Neural cell (in vitro differentiated cells): ENCODE measurements at regions not wholly inside any gene's neighbourhood (a gene's known extent, or its start where the extent isn't known, plus 50 kb on each side); places are given as distances from the start of the nearest gene placed in this dataset.

Source experiments
- H2AFZ ChIP-seq: fragments of 200-600, 300-800 bp; sonication (generic), shearing (Covaris generic); 2 replicates; pipeline ENCODE4 v1.6.0; 2014; ENCODE audit warnings: low read depth, mild to moderate bottlenecking, antibody characterized with exemption, low read length, moderate library complexity
- H3F3A ChIP-seq: fragments of 200-600 bp; shearing (Covaris generic); 2 replicates; pipeline ENCODE4 v1.6.1; 2016; ENCODE audit warnings: mild to moderate bottlenecking, moderate library complexity, mixed read lengths, antibody characterized with exemption, low read length; ENCODE audit not compliant: insufficient read depth, poor library complexity, severe bottlenecking
- H3K27ac ChIP-seq: fragments of 200-600, 300-800 bp; sonication (generic), shearing (Covaris generic); 2 replicates; pipeline ENCODE4 v1.5.1; 2014; ENCODE audit warnings: mild to moderate bottlenecking, low read length, moderate library complexity
- H3K27me3 ChIP-seq: fragments of 300-800, 200-600 bp; sonication (generic), shearing (Covaris generic); 2 replicates; pipeline ENCODE4 v1.6.0; 2014; ENCODE audit warnings: mild to moderate bottlenecking, low read depth, low read length, moderate library complexity; ENCODE audit not compliant: insufficient read depth
- H3K36me3 ChIP-seq: fragments of 300-800, 200-600 bp; sonication (generic), shearing (Covaris generic); 2 replicates; pipeline ENCODE4 v1.5.1; 2014; ENCODE audit warnings: mild to moderate bottlenecking, antibody characterized with exemption, low read length, moderate library complexity; ENCODE audit not compliant: insufficient read depth
- H3K4me2 ChIP-seq: fragments of 300-800, 200-600 bp; sonication (generic), shearing (Covaris generic); 2 replicates; pipeline ENCODE4 v1.6.0; 2014; ENCODE audit warnings: mild to moderate bottlenecking, low read length
- H3K4me3 ChIP-seq: fragments of 300-800, 200-600 bp; sonication (generic), shearing (Covaris generic); 2 replicates; pipeline ENCODE4 v1.5.1; 2014; ENCODE audit warnings: mild to moderate bottlenecking, low read length, moderate library complexity
- H3K79me2 ChIP-seq: fragments of 200-600 bp; shearing (Covaris generic); replicated peaks from 2 replicates; pipeline ENCODE4 v1.6.0; 2014; ENCODE audit warnings: mild to moderate bottlenecking, low read length, moderate library complexity; ENCODE audit not compliant: insufficient read depth
- H3K9ac ChIP-seq: fragments of 300-800, 200-600 bp; sonication (generic), shearing (Covaris generic); 2 replicates; pipeline ENCODE4 v1.6.1; 2016; ENCODE audit warnings: mild to moderate bottlenecking, low read length, mixed read lengths
- H3K9me2 ChIP-seq: fragments of 200-600 bp; shearing (Covaris generic); 2 replicates; pipeline ENCODE4 v1.6.1; 2016; ENCODE audit warnings: mild to moderate bottlenecking, low read length, mixed read lengths; ENCODE audit not compliant: insufficient read depth
- H3K9me3 ChIP-seq: fragments of 200-600, 300-800 bp; sonication (generic), shearing (Covaris generic); 2 replicates; pipeline ENCODE4 v1.6.1; 2016; ENCODE audit warnings: mild to moderate bottlenecking, mixed run types, low read length, moderate library complexity, mixed read lengths
- H4K20me1 ChIP-seq: fragments of 200-600 bp; shearing (Covaris generic); 2 replicates; pipeline ENCODE4 v1.6.1; 2016; ENCODE audit warnings: mild to moderate bottlenecking, mixed run types; ENCODE audit not compliant: insufficient read depth
- EP300 ChIP-seq: fragments of 450-650 bp; conservative IDR thresholded peaks from 2 replicates; pipeline ENCODE4 v1.6.1; 2014; ENCODE audit warnings: antibody characterized with exemption, mild to moderate bottlenecking, moderate library complexity; ENCODE audit not compliant: poor library complexity, severe bottlenecking
- EZH2 ChIP-seq: fragments of 200-600, 300-800 bp; shearing (Covaris generic), sonication (generic); IDR thresholded peaks from 2 replicates; pipeline ENCODE4 v1.6.1; 2014; ENCODE audit warnings: antibody characterized with exemption, low read length, borderline replicate concordance, mild to moderate bottlenecking; ENCODE audit not compliant: insufficient read depth, poor library complexity, severe bottlenecking
- MXI1 ChIP-seq: fragments of 450-650 bp; conservative IDR thresholded peaks from 2 replicates; pipeline ENCODE4 v1.6.1; 2014; ENCODE audit warnings: antibody characterized with exemption, mild to moderate bottlenecking; ENCODE audit not compliant: poor library complexity, severe bottlenecking
- POLR2AphosphoS5 ChIP-seq: IDR thresholded peaks from 2 replicates; pipeline ENCODE4 v1.6.1; 2012
- RAD21 ChIP-seq: fragments of 450-650 bp; conservative IDR thresholded peaks from 2 replicates; pipeline ENCODE4 v1.6.1; 2014; ENCODE audit warnings: antibody characterized with exemption, mild to moderate bottlenecking, moderate library complexity
- TAF1 ChIP-seq: IDR thresholded peaks from 2 replicates; pipeline ENCODE4 v1.6.1; 2012; ENCODE audit warnings: low read depth
- TF ChIP-seq, protein P1 (sequence below): fragments of 450-650 bp; IDR thresholded peaks from 2 replicates; pipeline ENCODE4 v1.5.1; 2014; ENCODE audit warnings: antibody characterized with exemption, mild to moderate bottlenecking, moderate library complexity; ENCODE audit not compliant: poor library complexity, severe bottlenecking
- TF ChIP-seq, protein P2 (sequence below): IDR thresholded peaks from 2 replicates; pipeline ENCODE4 v1.6.1; 2012; ENCODE audit warnings: borderline replicate concordance

DNA sequence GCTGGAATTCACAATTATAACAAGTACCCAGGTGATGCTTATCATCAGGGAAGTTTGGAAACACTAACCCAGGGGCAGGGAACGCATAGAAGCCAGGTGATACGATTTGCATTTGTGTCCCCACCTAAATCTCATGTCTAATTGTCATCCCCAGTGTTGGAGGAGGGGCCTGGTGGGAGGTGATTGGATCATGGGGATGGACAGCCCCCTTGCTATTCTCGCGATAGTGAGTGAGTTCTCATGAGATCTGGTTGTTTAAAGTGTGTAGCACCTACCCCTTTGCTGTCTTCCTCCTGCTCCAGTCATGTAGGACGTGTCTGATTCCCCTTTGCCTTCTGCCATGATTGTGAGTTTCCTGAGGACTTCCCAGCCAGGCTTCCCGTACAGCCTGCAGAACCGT lies 276.3 kb downstream of the UTP18 start:
- H3K9me3 ChIP-seq: no peaks in the 10 kb centered on the region
- no peaks in the 10 kb centered on the region for H4K20me1 ChIP-seq
- no peak overlapping the region for H2AFZ ChIP-seq
- no peak overlapping the region for H3K4me3 ChIP-seq
- H3K9ac ChIP-seq: no peak overlapping the region
- no peaks in the 10 kb centered on the region for H3K79me2 ChIP-seq
- no peaks in the 10 kb centered on the region for H3F3A ChIP-seq
- no peaks in the 10 kb centered on the region for H3K9me2 ChIP-seq
- H3K27me3 ChIP-seq: no peaks in the 10 kb centered on the region
- H3K36me3 ChIP-seq: no peaks in the 10 kb centered on the region
- TF ChIP-seq MXI1 (no peak), EP300 (no peak), RAD21 (no peak), TAF1 (no peak), EZH2 (no peak)
- TF ChIP-seq, protein P1, sequence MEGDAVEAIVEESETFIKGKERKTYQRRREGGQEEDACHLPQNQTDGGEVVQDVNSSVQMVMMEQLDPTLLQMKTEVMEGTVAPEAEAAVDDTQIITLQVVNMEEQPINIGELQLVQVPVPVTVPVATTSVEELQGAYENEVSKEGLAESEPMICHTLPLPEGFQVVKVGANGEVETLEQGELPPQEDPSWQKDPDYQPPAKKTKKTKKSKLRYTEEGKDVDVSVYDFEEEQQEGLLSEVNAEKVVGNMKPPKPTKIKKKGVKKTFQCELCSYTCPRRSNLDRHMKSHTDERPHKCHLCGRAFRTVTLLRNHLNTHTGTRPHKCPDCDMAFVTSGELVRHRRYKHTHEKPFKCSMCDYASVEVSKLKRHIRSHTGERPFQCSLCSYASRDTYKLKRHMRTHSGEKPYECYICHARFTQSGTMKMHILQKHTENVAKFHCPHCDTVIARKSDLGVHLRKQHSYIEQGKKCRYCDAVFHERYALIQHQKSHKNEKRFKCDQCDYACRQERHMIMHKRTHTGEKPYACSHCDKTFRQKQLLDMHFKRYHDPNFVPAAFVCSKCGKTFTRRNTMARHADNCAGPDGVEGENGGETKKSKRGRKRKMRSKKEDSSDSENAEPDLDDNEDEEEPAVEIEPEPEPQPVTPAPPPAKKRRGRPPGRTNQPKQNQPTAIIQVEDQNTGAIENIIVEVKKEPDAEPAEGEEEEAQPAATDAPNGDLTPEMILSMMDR: no peak
- TF ChIP-seq, protein P2, sequence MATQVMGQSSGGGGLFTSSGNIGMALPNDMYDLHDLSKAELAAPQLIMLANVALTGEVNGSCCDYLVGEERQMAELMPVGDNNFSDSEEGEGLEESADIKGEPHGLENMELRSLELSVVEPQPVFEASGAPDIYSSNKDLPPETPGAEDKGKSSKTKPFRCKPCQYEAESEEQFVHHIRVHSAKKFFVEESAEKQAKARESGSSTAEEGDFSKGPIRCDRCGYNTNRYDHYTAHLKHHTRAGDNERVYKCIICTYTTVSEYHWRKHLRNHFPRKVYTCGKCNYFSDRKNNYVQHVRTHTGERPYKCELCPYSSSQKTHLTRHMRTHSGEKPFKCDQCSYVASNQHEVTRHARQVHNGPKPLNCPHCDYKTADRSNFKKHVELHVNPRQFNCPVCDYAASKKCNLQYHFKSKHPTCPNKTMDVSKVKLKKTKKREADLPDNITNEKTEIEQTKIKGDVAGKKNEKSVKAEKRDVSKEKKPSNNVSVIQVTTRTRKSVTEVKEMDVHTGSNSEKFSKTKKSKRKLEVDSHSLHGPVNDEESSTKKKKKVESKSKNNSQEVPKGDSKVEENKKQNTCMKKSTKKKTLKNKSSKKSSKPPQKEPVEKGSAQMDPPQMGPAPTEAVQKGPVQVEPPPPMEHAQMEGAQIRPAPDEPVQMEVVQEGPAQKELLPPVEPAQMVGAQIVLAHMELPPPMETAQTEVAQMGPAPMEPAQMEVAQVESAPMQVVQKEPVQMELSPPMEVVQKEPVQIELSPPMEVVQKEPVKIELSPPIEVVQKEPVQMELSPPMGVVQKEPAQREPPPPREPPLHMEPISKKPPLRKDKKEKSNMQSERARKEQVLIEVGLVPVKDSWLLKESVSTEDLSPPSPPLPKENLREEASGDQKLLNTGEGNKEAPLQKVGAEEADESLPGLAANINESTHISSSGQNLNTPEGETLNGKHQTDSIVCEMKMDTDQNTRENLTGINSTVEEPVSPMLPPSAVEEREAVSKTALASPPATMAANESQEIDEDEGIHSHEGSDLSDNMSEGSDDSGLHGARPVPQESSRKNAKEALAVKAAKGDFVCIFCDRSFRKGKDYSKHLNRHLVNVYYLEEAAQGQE: no peak
- H3K27ac ChIP-seq: no peak overlapping the region
- no peak overlapping the region for H3K4me2 ChIP-seq

DNA sequence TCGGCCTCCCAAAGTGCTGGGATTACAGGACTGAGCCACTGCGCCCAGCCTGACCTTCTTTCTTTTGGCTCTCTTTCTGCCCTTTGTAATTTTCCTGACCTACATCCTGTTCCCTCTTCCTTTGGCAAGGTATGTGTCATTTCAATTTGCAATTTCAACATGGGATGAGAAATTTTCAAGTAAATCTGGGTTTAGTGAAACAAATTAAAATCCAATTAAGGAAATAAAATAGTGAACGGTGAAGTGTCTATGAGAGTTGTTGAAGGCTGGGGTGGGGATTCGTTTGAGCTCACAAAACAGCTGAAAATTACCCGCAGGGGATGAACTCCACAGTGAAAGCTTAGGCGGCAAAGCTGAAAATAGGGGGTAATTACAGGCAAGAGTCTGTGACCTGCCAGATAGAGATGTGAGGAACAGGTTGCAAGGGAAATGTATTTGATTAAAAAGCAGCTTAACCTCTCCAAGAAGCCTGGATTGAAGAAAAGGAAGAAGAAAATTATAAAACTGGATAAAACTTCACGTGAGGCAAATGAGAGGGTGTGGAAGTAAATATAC lies 277.7 kb downstream of the UTP18 start:
- no peaks in the 10 kb centered on the region for H3K27me3 ChIP-seq
- no peaks in the 10 kb centered on the region for H3K9me2 ChIP-seq
- H3K9ac ChIP-seq: no peak overlapping the region
- H3K79me2 ChIP-seq: no peaks in the 10 kb centered on the region
- no peak overlapping the region for H3K27ac ChIP-seq
- no peak overlapping the region for H3K4me2 ChIP-seq
- no peaks in the 10 kb centered on the region for H4K20me1 ChIP-seq
- H3K9me3 ChIP-seq: no peaks in the 10 kb centered on the region
- no peaks in the 10 kb centered on the region for H3F3A ChIP-seq
- no peak overlapping the region for H2AFZ ChIP-seq
- H3K36me3 ChIP-seq: no peaks in the 10 kb centered on the region
- no peak for TF ChIP-seq RAD21
- no peak for TF ChIP-seq POLR2AphosphoS5
- TF ChIP-seq, protein P1: no peak
- no peak for TF ChIP-seq MXI1
- H3K4me3 ChIP-seq: no peak overlapping the region
